ENCODE measurements at regions not wholly inside any gene's neighbourhood (a gene's known extent, or its start where the extent isn't known, plus 50 kb on each side); places are given as distances from the start of the nearest gene placed in this dataset.

DNA sequence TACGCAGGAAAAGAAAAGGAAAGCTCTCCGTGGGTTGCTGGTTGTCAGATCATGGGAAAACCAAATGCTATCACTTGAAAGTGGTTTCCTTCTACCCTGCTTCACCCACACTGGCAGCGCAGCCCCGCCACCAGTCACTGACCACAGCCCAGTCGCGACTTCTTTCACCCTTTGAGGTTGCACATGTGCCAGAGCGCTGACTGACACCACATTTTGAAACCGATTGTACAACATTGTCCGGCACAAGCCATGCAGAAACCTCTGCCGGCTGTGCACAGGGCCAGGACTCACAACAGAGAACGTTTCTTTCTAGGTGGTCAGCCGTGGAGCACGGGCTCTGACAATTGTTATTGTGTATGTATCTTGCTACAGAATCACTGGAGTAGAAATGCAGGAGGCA is 827.2 kb upstream of the POU3F3 start:
- TF ChIP-seq POLR2AphosphoS5 (IDR thresholded peaks at IDR 0.05) (no peak), EP300 (IDR thresholded peaks at IDR 0.05) (no peak), POLR2A (IDR thresholded peaks at IDR 0.05) (no peak)
- TF ChIP-seq, protein P1, sequence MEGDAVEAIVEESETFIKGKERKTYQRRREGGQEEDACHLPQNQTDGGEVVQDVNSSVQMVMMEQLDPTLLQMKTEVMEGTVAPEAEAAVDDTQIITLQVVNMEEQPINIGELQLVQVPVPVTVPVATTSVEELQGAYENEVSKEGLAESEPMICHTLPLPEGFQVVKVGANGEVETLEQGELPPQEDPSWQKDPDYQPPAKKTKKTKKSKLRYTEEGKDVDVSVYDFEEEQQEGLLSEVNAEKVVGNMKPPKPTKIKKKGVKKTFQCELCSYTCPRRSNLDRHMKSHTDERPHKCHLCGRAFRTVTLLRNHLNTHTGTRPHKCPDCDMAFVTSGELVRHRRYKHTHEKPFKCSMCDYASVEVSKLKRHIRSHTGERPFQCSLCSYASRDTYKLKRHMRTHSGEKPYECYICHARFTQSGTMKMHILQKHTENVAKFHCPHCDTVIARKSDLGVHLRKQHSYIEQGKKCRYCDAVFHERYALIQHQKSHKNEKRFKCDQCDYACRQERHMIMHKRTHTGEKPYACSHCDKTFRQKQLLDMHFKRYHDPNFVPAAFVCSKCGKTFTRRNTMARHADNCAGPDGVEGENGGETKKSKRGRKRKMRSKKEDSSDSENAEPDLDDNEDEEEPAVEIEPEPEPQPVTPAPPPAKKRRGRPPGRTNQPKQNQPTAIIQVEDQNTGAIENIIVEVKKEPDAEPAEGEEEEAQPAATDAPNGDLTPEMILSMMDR (IDR thresholded peaks at IDR 0.05): no peak
- DNase-seq: no peak
- 84 to 91% methylated on average over 13 of the region's 13 CpGs for WGBS, 2 donors
- Histone ChIP-seq H3K27me3 (peaks cover 0 to 3% (median 0%) of the 10 kb centered on the region in 3 donors), H3K36me3 (no peaks in the 10 kb centered on the region), H3K4me3 (no peak overlapping the region), H3K27ac (no peak overlapping the region), H3K4me1 (no peaks in the 10 kb centered on the region), H3K9me3 (no peaks in the 10 kb centered on the region)
- intact Hi-C loops (cut with DNase I): no loop called here

DNA sequence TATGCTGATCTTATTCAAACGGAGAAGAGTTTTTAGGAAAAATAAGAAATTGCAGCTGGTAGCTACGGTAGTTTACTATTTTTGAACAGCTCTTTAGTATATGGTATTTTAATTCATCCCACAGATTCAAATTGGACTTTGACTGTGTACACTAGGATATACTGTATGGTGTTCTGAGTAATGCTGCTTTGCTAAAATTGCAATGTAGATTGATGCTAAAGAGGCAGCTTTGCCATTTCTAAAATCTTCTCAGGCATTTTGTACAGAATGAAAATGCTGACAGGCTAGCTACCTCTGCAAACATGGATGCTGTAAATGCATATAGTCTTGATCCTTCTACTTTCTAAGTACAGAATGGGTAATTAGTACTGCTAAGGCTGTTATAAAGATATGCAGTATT is 826.6 kb upstream of the POU3F3 start:
- Histone ChIP-seq H3K4me1 (no peaks in the 10 kb centered on the region), H3K36me3 (no peaks in the 10 kb centered on the region), H3K4me3 (no peak overlapping the region), H3K27me3 (peaks cover 0 to 3% (median 0%) of the 10 kb centered on the region in 3 donors), H3K27ac (no peak overlapping the region), H3K9me3 (no peaks in the 10 kb centered on the region)
- TF ChIP-seq, protein P1 (IDR thresholded peaks at IDR 0.05): no peak
- TF ChIP-seq EP300 (IDR thresholded peaks at IDR 0.05): no peak
- no peak for TF ChIP-seq POLR2A (IDR thresholded peaks at IDR 0.05)
- TF ChIP-seq POLR2AphosphoS5 (IDR thresholded peaks at IDR 0.05): no peak
- WGBS, 2 donors: 56 to 78% methylated on average over 2 of the region's 2 CpGs
- intact Hi-C loops (cut with DNase I): no loop called here
- DNase-seq: no peak

DNA sequence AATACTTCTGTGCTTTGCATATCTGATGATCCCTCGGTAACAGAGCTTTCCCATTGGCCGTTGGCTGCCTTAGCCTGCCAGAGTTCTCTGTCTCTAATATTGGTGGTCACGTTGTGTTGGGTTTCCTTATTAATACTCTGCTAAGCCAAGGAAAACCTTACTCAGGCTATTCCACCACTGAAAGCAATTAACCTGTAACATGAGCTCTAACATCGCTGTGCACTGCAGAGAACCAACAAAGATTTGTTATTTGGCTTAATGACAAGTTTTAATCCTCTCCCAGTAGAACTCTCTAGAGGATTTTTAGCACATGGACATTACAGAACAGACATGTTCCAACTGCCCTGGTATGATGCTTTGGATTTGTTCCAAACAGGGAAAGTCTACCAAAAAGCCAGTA is 825.9 kb upstream of the POU3F3 start:
- no peak for DNase-seq
- Histone ChIP-seq H3K9me3 (no peaks in the 10 kb centered on the region), H3K27me3 (peaks cover 0 to 3% (median 0%) of the 10 kb centered on the region in 3 donors), H3K36me3 (no peaks in the 10 kb centered on the region), H3K4me1 (no peaks in the 10 kb centered on the region), H3K4me3 (no peak overlapping the region), H3K27ac (no peak overlapping the region)
- intact Hi-C loops (cut with DNase I): no loop called here
- no peak for TF ChIP-seq POLR2AphosphoS5 (IDR thresholded peaks at IDR 0.05)
- TF ChIP-seq, protein P1 (IDR thresholded peaks at IDR 0.05): no peak
- no peak for TF ChIP-seq POLR2A (IDR thresholded peaks at IDR 0.05)
- TF ChIP-seq EP300 (IDR thresholded peaks at IDR 0.05): no peak
- WGBS, 2 donors: 54 to 59% methylated on average over 4 of the region's 4 CpGs

DNA sequence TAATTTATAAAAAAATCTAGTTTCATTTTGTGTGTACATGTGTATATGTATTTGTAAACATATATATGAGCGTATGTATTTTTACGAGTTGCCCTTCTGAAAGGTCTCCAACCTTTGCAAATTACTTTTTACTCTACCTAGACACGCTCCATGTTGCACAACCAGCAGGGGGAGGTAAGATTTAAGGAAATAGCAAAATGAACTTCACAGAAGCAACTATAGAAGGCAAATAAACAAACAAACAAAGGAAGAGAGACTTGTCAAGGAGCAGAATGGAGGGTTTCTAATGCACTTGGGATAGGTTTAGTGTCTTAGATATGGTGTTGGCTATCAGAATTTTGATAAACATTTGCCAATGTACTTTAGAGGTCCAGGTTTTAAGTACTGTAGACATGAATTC is 820.5 kb upstream of the POU3F3 start:
- no peak for DNase-seq
- H3K27me3 ChIP-seq: no peaks in the 10 kb centered on the region
- 10 to 45% methylated on average over 3 of the region's 3 CpGs for WGBS, 2 donors
- H3K4me1 ChIP-seq: no peaks in the 10 kb centered on the region
- H3K36me3 ChIP-seq: no peaks in the 10 kb centered on the region
- TF ChIP-seq POLR2A (IDR thresholded peaks at IDR 0.05) (no peak), EP300 (IDR thresholded peaks at IDR 0.05) (no peak), POLR2AphosphoS5 (IDR thresholded peaks at IDR 0.05) (no peak)
- TF ChIP-seq, protein P1 (IDR thresholded peaks at IDR 0.05): no peak
- peaks cover 0 to 3% (median 0%) of the 10 kb centered on the region in 4 donors for H3K9me3 ChIP-seq
- intact Hi-C loops (cut with DNase I): no loop called here
- H3K27ac ChIP-seq: no peak overlapping the region
- no peak overlapping the region for H3K4me3 ChIP-seq

DNA sequence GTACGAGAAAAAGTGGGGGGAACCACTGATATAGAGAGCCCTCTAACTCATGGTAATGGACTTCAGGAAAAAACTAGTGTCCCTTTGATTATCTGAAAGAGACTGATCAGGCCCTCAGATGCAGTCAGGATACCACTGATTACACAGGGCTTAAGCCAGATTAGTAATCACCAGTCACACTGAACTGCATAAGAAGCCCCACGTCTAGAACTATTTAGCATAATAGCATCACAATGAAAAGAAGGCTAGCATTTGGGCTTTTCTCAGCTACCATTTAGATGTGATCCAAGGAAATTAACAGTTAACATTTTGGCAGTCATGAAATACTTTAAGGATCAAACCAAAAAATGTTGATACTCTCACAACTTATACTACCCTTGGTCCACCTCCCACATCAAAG is 813.1 kb upstream of the POU3F3 start:
- WGBS, 2 donors: 64 to 70% methylated on average over 2 of the region's 2 CpGs
- H3K4me3 ChIP-seq: no peak overlapping the region
- H3K4me1 ChIP-seq: no peaks in the 10 kb centered on the region
- TF ChIP-seq POLR2A (IDR thresholded peaks at IDR 0.05): no peak
- TF ChIP-seq, protein P1 (IDR thresholded peaks at IDR 0.05): no peak
- no peak for TF ChIP-seq POLR2AphosphoS5 (IDR thresholded peaks at IDR 0.05)
- TF ChIP-seq EP300 (IDR thresholded peaks at IDR 0.05): no peak
- intact Hi-C loops (cut with DNase I): no loop called here
- no peak overlapping the region for H3K27ac ChIP-seq
- peaks cover 0 to 3% (median 0%) of the 10 kb centered on the region in 4 donors for H3K9me3 ChIP-seq
- no peaks in the 10 kb centered on the region for H3K36me3 ChIP-seq
- no peaks in the 10 kb centered on the region for H3K27me3 ChIP-seq
- DNase-seq: no peak
